Endothelial cell of umbilical vein (primary cell): ENCODE measurements at regions not wholly inside any gene's neighbourhood (a gene's known extent, or its start where the extent isn't known, plus 50 kb on each side); places are given as distances from the start of the nearest gene placed in this dataset.

Experiments used
- BruUV-seq: library from RNA; stranded (reverse); fragments of 400-500 nt; replicated peaks from 2 replicates; lab custom pipeline; 2021; lab: Mats Ljungman, UMichigan
- CTCF ChIA-PET: fragments of 300-600, 350-600 bp; sonication (Branson Sonifier 250); formaldehyde crosslinking; loops from one replicate; lab custom pipeline; 2021; ENCODE audit warnings: antibody characterized with exemption, inconsistent platforms; lab: Charles Lee
- POLR2A ChIA-PET: fragments of 300-600, 350-600 bp; sonication (Branson Sonifier 250); formaldehyde crosslinking; loops from one replicate; lab custom pipeline; 2021; ENCODE audit warnings: antibody characterized with exemption, inconsistent platforms; lab: Charles Lee
- DNase-seq: peaks from one replicate; pipeline ENCODE4 v3.0.0-alpha.2; 2011; ENCODE audit warnings: low read depth, low spot score
- FAIRE-seq: peaks from 2 replicates; lab custom pipeline; 2011; peaks lifted over from hg19 to GRCh38; lab: Jason Lieb, UNC
- H2AFZ ChIP-seq: 2 replicates; pipeline ENCODE4 v1.6.0; 2012; ENCODE audit warnings: low read depth, low read length, control low read depth, inconsistent platforms
- H3K27ac ChIP-seq: 2 replicates; pipeline ENCODE4 v1.5.1; 2011; ENCODE audit warnings: low read depth, mild to moderate bottlenecking, control low read depth, low read length, moderate library complexity; ENCODE audit not compliant: insufficient read depth
- H3K27me3 ChIP-seq, 2 experiments: 2 replicates each; pipeline versions ENCODE4 v1.6.0 to v1.6.1; 2011; ENCODE audit warnings: low read length in 2 of 2, mixed read lengths in 1 of 2; ENCODE audit not compliant: control insufficient read depth in 2 of 2, insufficient read depth in 2 of 2
- H3K36me3 ChIP-seq, 2 experiments: 2 replicates in 1 of 2; 3 replicates in 1 of 2; pipeline ENCODE4 v1.5.1; 2011; ENCODE audit warnings: low read length in 2 of 2, mild to moderate bottlenecking in 1 of 2, moderate library complexity in 1 of 2; ENCODE audit not compliant: control insufficient read depth in 2 of 2, insufficient read depth in 2 of 2; ENCODE audit errors: extremely low read depth in 1 of 2
- H3K4me1 ChIP-seq: 3 replicates; pipeline ENCODE4 v1.5.1; 2011; ENCODE audit warnings: mild to moderate bottlenecking, low read length; ENCODE audit not compliant: control insufficient read depth, insufficient read depth; ENCODE audit errors: extremely low read depth
- H3K4me2 ChIP-seq: 2 replicates; pipeline ENCODE4 v1.6.1; 2011; ENCODE audit warnings: low read length, control low read depth, mixed read lengths; ENCODE audit not compliant: insufficient read depth
- H3K4me3 ChIP-seq, 3 experiments: fragments of 200-600 bp in 1 of 3; sonication (generic), shearing (Covaris generic) in 1 of 3; replicated peaks in 1 of 3; 2 replicates each; pipeline ENCODE4 v1.5.1; 2011 to 2016; ENCODE audit warnings: control low read depth in 3 of 3, low read length in 3 of 3, mild to moderate bottlenecking in 2 of 3, inconsistent platforms in 1 of 3, low read depth in 1 of 3, moderate library complexity in 1 of 3; ENCODE audit not compliant: insufficient read depth in 1 of 3
- H3K79me2 ChIP-seq: 2 replicates; pipeline ENCODE4 v1.6.0; 2012; ENCODE audit warnings: low read length, inconsistent platforms; ENCODE audit not compliant: control insufficient read depth, insufficient read depth
- H3K9ac ChIP-seq: replicated peaks from 2 replicates; pipeline ENCODE3; 2011; ENCODE audit warnings: low read length, control low read depth; ENCODE audit not compliant: insufficient read depth; ENCODE audit errors: extremely low read depth
- H3K9me1 ChIP-seq: replicated peaks from 3 replicates; pipeline ENCODE4 v1.6.0; 2011; ENCODE audit warnings: mild to moderate bottlenecking, low read length; ENCODE audit not compliant: control insufficient read depth, insufficient read depth; ENCODE audit errors: extremely low read depth
- H3K9me3 ChIP-seq: replicated peaks from 2 replicates; pipeline ENCODE4 v1.5.1; 2012; ENCODE audit warnings: low read length, inconsistent platforms; ENCODE audit not compliant: control insufficient read depth, insufficient read depth
- H4K20me1 ChIP-seq: replicated peaks from 2 replicates; pipeline ENCODE3; 2011; ENCODE audit warnings: mild to moderate bottlenecking, low read length; ENCODE audit not compliant: control insufficient read depth, insufficient read depth; ENCODE audit errors: extremely low read depth
- EZH2 ChIP-seq: IDR thresholded peaks from 2 replicates; pipeline ENCODE4 v1.6.1; 2012; ENCODE audit warnings: borderline replicate concordance, low read depth, mild to moderate bottlenecking, moderate library complexity, low read length, inconsistent platforms; ENCODE audit not compliant: severe bottlenecking
- FOS ChIP-seq: IDR thresholded peaks from 2 replicates; pipeline ENCODE4 v1.6.1; 2011; ENCODE audit warnings: mild to moderate bottlenecking, low read length, moderate library complexity, borderline replicate concordance; ENCODE audit not compliant: insufficient read depth
- GATA2 ChIP-seq: IDR thresholded peaks from 2 replicates; pipeline ENCODE4 v1.7.0; 2011; ENCODE audit warnings: low read depth, mild to moderate bottlenecking, moderate library complexity, mixed read lengths, low read length; ENCODE audit not compliant: insufficient read length, insufficient read depth
- JUN ChIP-seq: IDR thresholded peaks from 2 replicates; pipeline ENCODE4 v1.6.1; 2011; ENCODE audit warnings: borderline replicate concordance, low read depth; ENCODE audit not compliant: insufficient read length, insufficient read depth
- MYC ChIP-seq: IDR thresholded peaks from one replicate; pipeline ENCODE4 v1.6.1; 2011; ENCODE audit warnings: mild to moderate bottlenecking, low read depth, low read length
- POLR2A ChIP-seq: IDR thresholded peaks from 2 replicates; pipeline ENCODE4 v1.6.1; 2012; ENCODE audit warnings: low read depth, mild to moderate bottlenecking, control low read depth, low read length
- POLR2AphosphoS5 ChIP-seq: IDR thresholded peaks from 2 replicates; pipeline ENCODE4 v1.6.1; 2012; ENCODE audit warnings: low read depth, mild to moderate bottlenecking, control low read depth, low read length, moderate library complexity; ENCODE audit not compliant: insufficient read depth
- dilution Hi-C: fragments of 300-500 bp; cut with MboI; formaldehyde crosslinking; loops from one replicate; pipeline ENCODE4 v1.15.0; 2019; ENCODE audit warnings: low sequenced_read_pairs; ENCODE audit not compliant: extremely low pct_ligation_motif_present
- intact Hi-C: fragments of 100-400 bp; cut with micrococcal nuclease; formaldehyde crosslinking; loops from one replicate; pipeline ENCODE4 v1.10.0; 2022
- TF ChIP-seq, protein P1 (sequence below), 2 donors: IDR thresholded peaks; 1 replicate in 1 of 2; 2 replicates in 1 of 2; pipeline ENCODE4 v1.5.1; 2011; ENCODE audit warnings: low read length in 2 of 2, mild to moderate bottlenecking in 2 of 2, moderate library complexity in 2 of 2, control low read depth in 1 of 2, inconsistent platforms in 1 of 2, low read depth in 1 of 2; ENCODE audit not compliant: insufficient read depth in 1 of 2; ENCODE audit errors: extremely low read depth in 1 of 2
- TF ChIP-seq, protein P2 (sequence below): IDR thresholded peaks from 2 replicates; pipeline ENCODE4 v1.6.1; 2011; ENCODE audit not compliant: insufficient read depth, insufficient read length

DNA sequence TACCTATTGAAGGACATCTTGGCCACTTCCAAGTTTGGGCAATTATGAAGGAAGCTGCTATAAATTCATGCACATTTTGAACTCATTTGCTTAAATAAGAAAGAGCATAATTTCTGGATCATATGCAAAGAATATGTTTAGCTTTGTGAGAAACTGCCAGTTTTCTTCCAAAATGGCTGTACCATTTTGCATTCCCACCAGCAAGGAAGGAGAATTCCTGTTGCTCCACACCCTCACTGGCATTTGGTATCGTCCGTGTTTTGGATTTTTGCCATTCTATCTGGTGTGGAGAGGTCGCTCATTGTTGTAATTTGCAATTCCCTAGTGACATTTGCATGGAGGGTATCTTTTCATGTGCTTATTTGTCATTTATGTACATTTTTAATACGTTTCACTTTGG, 339.3 kb downstream of the DAD1 start:
- BruUV-seq: no TSS peak
- H3K79me2 ChIP-seq: no peaks in the 10 kb centered on the region
- intact Hi-C loops (no loop called here), dilution Hi-C loops (no loop called here)
- H3K27me3 ChIP-seq: peaks cover 0 to 17% of the 10 kb centered on the region in 2 experiments
- TF ChIP-seq POLR2A: no peak
- TF ChIP-seq, protein P1, sequence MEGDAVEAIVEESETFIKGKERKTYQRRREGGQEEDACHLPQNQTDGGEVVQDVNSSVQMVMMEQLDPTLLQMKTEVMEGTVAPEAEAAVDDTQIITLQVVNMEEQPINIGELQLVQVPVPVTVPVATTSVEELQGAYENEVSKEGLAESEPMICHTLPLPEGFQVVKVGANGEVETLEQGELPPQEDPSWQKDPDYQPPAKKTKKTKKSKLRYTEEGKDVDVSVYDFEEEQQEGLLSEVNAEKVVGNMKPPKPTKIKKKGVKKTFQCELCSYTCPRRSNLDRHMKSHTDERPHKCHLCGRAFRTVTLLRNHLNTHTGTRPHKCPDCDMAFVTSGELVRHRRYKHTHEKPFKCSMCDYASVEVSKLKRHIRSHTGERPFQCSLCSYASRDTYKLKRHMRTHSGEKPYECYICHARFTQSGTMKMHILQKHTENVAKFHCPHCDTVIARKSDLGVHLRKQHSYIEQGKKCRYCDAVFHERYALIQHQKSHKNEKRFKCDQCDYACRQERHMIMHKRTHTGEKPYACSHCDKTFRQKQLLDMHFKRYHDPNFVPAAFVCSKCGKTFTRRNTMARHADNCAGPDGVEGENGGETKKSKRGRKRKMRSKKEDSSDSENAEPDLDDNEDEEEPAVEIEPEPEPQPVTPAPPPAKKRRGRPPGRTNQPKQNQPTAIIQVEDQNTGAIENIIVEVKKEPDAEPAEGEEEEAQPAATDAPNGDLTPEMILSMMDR (IDR thresholded peaks at IDR 0.05; ENCODE audit: extremely low read depth in 1 of 2, insufficient read depth in 1 of 2, low read depth in 1 of 2, low read length in 2 of 2): no peak
- H3K9me1 ChIP-seq: no peaks in the 10 kb centered on the region
- H3K9me3 ChIP-seq: no peaks in the 10 kb centered on the region
- no peak overlapping the region for H3K27ac ChIP-seq
- FAIRE-seq (no peak), DNase-seq (no peak)
- H3K4me1 ChIP-seq: no peaks in the 10 kb centered on the region
- H2AFZ ChIP-seq: no peak overlapping the region
- H3K36me3 ChIP-seq: no peaks in the 10 kb centered on the region
- CTCF ChIA-PET: no interaction called here
- no peak overlapping the region for H3K4me2 ChIP-seq
- no peak overlapping the region for H3K9ac ChIP-seq
- H3K4me3 ChIP-seq: no peak overlapping the region
- POLR2A ChIA-PET: no interaction called here
- no peaks in the 10 kb centered on the region for H4K20me1 ChIP-seq

DNA sequence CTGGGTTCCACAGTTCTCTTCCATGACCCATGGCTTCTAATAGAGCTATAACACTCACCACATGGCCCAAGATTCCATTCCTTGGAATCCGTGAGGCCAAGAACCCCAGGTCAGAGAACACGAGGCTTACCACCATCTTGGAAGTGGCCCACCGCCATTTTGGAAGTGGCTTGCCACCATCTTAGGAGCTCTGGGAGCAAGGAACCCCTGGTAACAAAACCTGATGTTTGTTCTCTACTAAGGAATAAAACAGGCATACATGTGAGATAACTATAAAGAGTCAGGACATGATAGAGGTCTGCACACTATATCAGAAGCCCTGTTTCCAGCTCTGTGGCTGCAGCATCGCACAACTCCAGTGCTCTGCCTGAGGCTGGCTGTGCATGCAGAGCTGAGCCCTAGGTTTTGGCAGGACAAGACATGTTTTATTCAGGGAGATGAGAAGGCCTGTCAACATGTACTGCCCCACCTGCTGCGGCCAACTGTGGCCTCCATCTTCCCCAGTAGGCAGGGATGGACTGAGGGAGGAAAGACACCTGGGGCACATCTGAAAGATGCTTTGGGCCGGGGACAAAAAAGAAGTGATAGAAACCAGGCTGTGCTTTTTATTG, 344.9 kb downstream of the DAD1 start:
- Histone ChIP-seq H3K79me2 (no peaks in the 10 kb centered on the region), H3K4me3 (no peak overlapping the region), H3K27me3 (peaks cover 3 to 6% of the 10 kb centered on the region in 2 experiments), H3K9ac (no peak overlapping the region), H2AFZ (no peak overlapping the region), H3K9me1 (no peaks in the 10 kb centered on the region), H3K36me3 (no peaks in the 10 kb centered on the region), H3K4me1 (no peaks in the 10 kb centered on the region), H3K4me2 (no peak overlapping the region), H3K9me3 (no peaks in the 10 kb centered on the region), H4K20me1 (no peaks in the 10 kb centered on the region), H3K27ac (no peak overlapping the region)
- no peak for DNase-seq
- ChIA-PET POLR2A (no interaction called here), CTCF (interaction anchor here (1.3 to 1.4 kb wide), 2 partner anchors 16 to 266 kb away, joined by 3 to 4 read pairs; no protein-coding TSS in a partner anchor)
- no TSS peak for BruUV-seq
- no peak for FAIRE-seq
- TF ChIP-seq POLR2AphosphoS5: no peak
- no peak for TF ChIP-seq EZH2
- no peak for TF ChIP-seq FOS
- TF ChIP-seq GATA2: no peak
- no peak for TF ChIP-seq POLR2A
- no peak for TF ChIP-seq JUN
- TF ChIP-seq, protein P1 (IDR thresholded peaks at IDR 0.05; ENCODE audit: extremely low read depth in 1 of 2, insufficient read depth in 1 of 2, low read depth in 1 of 2, low read length in 2 of 2): no peak
- TF ChIP-seq MYC: no peak
- TF ChIP-seq, protein P2, sequence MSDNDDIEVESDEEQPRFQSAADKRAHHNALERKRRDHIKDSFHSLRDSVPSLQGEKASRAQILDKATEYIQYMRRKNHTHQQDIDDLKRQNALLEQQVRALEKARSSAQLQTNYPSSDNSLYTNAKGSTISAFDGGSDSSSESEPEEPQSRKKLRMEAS: no peak
- dilution Hi-C loops (no loop called here), intact Hi-C loops (no loop called here)
